ENCODE measurements at regions not wholly inside any gene's neighbourhood (a gene's known extent, or its start where the extent isn't known, plus 50 kb on each side); places are given as distances from the start of the nearest gene placed in this dataset.

GRCh38 chr10:29397221-29397620, 108.4 kb downstream of the LYZL1 start:
- DNase-seq, result no peak

- no peak for DNase-seq
Observed at GRCh38 chr10:29403208-29403607, 114.3 kb downstream of the LYZL1 start.

GRCh38 chr10:29407280-29407858, 118.5 kb downstream of the LYZL1 start:
- DNase-seq, result no peak

Data from inflammatory macrophage treated with lipopolysaccharide for 1 hour (primary cell).